GM11168 (cell line): ENCODE measurements at regions not wholly inside any gene's neighbourhood (a gene's known extent, or its start where the extent isn't known, plus 50 kb on each side); places are given as distances from the start of the nearest gene placed in this dataset.

ENCODE experiments used
- in situ Hi-C: fragments of 300-500 bp; cut with MboI; formaldehyde crosslinking; loops from one replicate; pipeline ENCODE4 v1.12.0; 2022; ENCODE audit warnings: low sequenced_read_pairs; ENCODE audit not compliant: unreplicated experiment

DNA sequence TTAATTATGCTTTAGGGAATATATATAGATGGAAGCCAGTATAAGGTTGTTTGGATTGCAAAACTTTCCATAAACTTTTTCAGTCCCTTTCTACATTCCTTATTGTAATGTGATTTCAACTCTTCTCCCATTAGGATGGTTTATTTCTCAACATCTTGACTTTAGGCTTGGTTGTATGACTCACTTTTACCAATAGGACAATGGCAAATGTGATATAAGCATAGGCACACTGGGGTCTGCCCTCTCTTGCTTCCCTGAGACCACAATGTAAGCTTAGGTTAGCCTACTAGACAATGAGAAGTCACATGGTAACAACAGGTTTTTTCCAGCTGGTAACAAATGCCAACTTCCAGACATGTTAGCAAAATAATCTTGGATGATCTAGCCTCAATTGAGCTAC, 163.3 kb upstream of the RBPJ start:
- in situ Hi-C loops = no loop called here

- in situ Hi-C loops = no loop called here
Observed at GRCh38 chr4:26160591-26160990, 160.2 kb upstream of the RBPJ start.

DNA sequence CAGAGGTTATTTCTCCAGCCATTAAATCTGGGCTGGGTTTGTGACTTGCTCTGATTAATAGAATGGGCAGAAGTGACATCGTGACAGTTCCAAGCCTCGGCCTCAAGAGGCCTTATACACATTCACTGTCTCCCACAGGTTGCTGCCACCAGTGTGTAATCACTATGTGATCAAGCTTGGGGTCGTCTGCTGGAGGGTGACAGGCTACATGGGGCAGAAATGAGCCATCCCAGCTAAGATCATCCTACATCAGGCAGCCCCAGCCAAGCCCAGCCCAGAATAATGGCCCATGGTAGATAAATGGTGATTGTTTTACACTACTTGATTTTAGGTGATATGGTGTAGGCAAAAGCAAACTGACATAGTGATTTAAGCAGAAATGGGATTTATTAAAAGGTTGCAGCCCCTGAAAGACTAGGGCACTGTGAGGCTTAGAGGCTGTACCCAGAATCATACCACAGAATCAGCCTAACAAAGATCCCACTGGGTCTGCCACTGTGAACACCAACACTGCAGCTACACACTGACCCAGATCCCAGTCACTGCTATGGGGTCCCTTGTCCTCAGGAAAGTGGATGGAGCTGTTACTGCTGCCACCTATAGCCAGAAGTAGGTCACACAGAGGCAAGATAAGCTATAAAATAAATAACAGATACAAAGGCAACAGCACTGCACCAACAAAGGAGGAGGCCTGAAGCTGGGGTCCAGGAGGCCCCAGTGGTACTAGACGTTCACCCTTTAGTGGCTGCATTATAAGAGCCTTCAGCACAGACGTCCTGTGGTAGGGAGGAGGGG, 159.6 kb upstream of the RBPJ start:
- in situ Hi-C loops = no loop called here

DNA sequence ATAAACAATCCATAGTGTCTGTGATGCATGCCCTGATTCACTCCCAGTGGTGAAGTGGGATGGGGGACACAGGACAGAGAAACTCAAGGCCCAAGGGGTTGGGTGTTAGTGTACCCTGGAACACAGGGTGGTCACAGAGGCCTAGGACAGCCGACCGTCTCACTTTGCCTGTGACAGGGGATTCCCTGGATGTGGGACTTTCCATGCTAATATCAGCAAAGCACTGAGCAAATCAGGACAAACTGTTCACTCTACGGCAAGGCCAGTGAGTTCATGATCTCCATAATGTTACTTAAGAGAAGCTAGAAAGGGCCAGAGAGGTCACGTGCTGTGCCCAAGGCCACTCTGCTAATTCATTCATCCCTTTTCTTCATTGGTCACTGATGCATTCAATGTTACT, 158.7 kb upstream of the RBPJ start:
- in situ Hi-C loops = no loop called here

DNA sequence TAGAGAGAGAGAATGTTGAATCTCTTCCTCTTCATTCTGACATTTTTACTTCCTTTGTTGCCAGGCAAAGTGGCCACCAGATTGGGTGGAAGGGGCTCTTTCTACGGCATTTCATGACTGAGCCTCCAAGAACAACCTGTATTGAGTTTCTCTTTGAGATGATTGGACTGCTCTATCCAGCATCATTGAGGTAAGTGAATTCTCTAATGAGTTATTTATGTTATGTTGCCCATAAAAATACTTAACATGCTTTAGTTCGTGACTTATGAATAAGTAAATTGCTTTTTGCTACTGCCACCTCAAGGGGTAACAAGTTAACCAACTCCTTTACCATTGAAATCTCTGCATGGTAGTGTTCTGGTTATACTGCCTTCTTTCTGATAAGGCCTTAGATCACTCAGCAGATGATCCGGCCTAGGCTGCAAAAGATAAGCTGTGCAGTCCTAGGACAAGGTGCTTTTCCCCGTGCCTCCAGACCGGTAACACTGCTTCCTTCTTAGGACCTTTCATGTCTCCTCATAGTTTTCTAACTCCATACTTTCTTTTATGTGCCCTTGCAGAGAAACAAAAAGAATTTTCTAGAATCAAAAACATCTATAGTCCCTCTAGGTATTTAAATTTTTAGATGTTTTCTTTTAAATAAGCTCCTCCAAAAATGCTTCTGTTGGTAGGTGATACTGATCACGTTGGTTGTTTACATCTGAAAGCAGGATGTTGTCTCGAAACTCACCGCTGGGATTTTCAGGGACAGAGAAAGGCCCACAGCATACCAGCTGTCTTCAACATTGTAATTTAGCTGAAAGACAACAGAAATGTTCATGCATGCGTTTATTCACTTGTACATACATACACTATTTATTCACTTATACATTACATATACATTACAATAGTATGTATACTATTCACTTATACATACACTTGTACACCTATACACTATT, 157.1 kb upstream of the RBPJ start:
- in situ Hi-C loops = no loop called here

DNA sequence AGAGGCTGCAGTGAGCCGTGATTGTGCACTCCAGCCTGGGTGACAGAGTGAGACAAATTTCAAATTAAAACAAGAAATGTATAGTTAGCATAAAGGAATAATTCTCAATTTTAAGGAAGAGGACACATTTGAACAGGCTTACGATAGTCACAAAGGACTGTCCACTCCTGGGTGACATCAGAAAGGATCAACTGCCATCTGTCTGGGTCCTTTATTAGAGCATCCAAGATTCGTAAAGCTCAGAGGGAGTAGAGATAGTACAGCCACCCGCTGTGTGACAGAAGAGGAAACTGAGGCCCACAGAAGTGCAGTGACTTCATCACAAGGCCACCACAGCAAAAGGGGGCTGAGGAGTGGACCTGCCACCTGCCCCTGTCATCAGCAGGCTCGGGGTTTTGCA, 149.3 kb upstream of the RBPJ start:
- in situ Hi-C loops = no loop called here

GRCh38 chr4:26171941-26172340, 148.9 kb upstream of the RBPJ start:
- in situ Hi-C loops = no loop called here

GRCh38 chr4:26173619-26174018, 147.2 kb upstream of the RBPJ start:
- in situ Hi-C loops = no loop called here

- in situ Hi-C loops = no loop called here
Observed at GRCh38 chr4:26174027-26174426, 146.8 kb upstream of the RBPJ start.

DNA sequence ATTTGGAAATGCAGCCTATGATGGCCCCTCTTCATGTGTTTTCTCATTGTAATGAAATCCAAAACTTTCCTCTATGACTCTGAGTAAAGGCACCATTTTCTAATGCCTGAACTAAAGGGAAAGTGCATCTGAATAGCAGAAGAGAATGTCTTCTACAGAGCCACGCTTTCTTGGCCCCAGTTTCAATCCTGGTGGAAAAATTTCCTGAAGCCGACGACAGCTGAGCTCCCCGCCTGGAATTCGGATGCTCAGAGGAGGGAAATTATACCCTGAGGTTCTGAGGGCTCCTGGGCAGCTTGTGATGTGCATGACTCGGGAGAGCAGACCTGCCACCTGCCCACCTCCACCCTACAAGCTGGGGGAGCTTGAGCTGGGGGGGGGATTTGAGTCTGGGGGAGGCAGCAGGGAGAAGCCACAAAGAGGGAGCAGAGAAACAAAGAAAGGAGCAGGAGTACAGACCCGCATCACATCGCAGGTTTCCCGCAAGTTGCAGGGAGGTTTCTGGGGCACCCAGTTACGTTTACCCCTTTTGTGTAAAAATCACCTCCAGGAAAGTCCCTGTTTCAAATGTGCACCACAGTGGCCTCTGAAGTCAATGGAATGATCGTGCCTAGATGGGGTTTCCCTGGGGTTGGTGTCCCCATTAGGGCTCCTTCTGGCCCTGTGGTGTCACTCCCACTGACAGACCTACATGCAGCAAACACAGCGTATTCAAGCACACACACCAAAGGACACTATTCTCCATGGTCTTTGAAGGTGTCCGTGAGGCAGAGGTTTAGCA, 145.6 kb upstream of the RBPJ start:
- in situ Hi-C loops = no loop called here

DNA sequence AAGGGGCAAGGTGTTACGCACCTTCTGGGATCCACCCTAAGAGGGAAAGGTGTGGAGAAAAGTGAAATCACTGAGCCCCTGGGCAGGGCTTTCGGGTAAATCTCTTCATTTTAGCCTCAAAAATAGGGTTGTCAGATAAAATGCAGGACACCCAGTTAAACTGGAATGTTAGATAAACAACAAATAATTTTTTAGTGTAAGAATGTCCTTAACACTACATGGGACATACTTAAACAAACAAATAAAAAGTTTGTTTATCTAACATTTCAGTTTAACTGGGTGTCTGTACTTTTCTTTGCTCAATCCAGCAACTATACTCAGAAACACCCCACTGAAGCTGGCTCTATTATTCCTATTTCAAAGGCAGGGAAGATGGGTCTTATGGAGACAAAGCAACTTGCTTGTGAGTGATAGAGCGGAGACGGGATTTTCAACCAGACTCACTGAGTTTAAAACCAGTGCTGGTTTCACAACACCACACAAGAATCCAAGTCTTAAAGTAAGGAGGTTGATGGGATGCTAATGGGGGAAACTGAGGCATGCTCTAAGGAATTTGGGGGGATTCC, 144.8 kb upstream of the RBPJ start:
- in situ Hi-C loops = no loop called here

GRCh38 chr4:26176598-26177149, 144.1 kb upstream of the RBPJ start:
- in situ Hi-C loops = no loop called here

GRCh38 chr4:26178854-26179253, 142.0 kb upstream of the RBPJ start:
- in situ Hi-C loops = no loop called here

DNA sequence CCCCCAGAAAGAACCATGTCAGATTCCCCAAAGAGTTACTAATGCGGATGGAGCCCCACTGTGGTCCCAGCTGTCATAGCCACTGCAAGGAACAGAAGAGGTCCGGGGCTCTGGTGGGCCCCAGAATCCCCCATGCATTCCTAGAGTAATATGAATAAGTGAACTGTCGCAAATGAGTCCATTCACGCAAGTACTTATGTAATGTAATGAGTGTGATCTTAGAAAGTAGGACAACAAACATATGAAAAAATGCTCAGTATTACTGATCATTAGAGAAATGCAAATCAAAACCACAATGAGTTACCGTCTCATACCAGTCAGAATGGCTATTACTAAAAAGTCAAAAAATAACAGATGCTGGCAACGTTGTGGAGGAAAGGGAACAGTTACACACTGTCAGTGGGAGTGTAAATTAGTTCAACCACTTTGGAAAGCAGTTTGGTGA, 141.5 kb upstream of the RBPJ start:
- in situ Hi-C loops = no loop called here

- in situ Hi-C loops = no loop called here
Observed at GRCh38 chr4:26181616-26182015, 139.2 kb upstream of the RBPJ start.

DNA sequence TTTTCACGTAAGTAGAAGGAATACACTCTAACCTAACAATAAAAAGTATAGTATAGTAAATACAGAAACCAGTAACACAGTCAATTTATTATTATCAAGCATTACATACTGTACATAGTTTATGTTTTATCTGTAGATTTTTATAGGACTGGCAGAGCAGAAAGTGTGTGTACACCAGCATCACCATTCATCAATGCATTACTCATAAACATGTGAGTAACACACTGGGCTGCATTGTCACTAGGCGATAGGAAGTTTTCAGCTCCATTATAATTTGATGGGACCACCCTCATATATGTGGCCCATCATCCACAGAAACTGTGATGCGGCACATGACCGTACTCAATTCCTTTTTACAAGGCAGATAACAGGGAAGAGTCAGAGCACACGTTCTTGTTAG, 137.8 kb upstream of the RBPJ start:
- in situ Hi-C loops = no loop called here

DNA sequence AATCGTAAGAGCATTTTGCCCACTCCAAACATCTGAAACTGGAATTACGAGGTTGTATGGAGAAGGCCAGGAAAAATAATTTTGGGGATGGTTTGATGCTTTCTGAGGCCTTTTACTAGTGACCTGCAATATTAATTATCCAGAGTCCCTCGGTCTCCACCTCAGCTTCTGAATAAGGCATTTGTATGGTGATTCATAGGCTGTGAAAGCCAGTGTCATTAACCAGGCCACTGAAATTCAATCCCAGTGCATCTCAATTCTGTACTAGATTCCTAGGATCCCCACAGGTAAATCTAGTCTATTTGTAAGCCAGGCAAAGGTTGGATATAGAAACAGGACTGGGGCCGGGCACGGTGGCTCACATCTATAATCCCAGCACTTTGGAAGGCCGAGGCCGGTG, 135.4 kb upstream of the RBPJ start:
- in situ Hi-C loops = no loop called here

- in situ Hi-C loops = no loop called here
Observed at GRCh38 chr4:26191353-26191752, 129.5 kb upstream of the RBPJ start.

GRCh38 chr4:26192899-26193869, 127.6 kb upstream of the RBPJ start:
- in situ Hi-C loops = no loop called here
